ENCODE measurements at regions not wholly inside any gene's neighbourhood (a gene's known extent, or its start where the extent isn't known, plus 50 kb on each side); places are given as distances from the start of the nearest gene placed in this dataset.

DNA sequence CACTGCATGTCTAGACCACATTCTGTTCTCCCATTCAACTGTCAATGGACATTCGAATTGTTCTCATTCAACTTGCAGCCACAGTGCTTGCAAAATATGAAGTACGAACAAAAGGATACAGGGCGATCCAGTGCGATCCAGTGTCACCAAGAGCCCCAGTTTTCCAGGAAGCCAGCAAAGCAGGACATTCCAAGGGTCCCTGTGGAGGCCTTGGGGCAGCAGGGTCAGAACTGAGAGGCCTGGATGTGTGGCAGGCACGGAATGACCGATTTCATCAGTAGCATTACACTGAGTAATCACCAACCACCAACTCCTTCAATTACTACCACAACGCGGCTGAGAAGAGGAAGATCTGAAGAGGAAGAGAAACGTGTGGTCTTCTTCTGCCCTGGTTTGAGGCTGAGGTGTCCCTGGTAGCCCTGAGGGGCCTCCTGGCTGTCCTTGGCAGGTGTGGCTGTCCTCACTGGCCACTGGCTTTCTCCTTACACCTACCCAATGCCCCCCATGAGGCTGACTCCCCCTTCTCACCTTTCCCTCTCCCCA is 172.7 kb upstream of the FHL2 start:
- no peak for DNase-seq (ENCODE audit: low read depth in 3 of 3)

DNA sequence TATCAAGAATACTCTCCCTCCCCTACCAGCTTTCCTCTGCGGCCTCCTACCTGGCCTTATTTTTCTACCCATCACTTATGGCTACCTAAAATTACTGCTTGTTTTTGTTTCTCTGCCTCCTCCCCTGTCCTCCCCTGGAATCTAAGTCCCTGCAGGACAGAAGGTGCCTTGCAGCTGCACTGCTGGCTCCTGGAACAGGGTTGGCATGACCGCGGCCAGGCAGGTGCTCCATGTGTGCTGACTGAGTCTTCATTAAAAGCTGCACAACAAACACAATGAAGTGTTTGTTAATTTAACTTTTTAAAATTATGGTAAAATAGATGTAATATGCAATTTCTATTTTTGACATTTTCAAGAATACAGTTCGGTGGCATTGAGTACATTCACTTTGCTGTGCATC is 171.9 kb upstream of the FHL2 start:
- no peak for DNase-seq (ENCODE audit: low read depth in 3 of 3)

DNA sequence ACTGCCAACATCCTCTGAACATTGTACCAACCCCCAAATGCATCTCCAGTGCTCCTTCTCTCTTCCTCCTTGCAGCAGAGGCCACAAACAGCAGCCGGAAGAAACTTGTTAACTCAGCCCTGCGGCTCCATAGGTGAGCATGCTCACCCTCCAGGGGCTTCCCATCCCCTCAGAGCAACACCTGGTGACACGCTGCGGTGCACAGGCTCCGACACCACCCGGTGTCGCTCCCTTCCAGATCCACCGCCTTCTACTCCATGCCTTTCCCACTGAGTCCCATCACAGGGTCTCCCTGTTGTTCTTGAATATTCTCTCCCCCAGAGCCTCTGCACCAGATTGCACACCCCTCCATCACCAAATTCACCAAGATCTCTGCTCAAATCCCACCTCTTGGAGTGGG is 171.5 kb upstream of the FHL2 start:
- DNase-seq (ENCODE audit: low read depth in 3 of 3), result no peak

DNA sequence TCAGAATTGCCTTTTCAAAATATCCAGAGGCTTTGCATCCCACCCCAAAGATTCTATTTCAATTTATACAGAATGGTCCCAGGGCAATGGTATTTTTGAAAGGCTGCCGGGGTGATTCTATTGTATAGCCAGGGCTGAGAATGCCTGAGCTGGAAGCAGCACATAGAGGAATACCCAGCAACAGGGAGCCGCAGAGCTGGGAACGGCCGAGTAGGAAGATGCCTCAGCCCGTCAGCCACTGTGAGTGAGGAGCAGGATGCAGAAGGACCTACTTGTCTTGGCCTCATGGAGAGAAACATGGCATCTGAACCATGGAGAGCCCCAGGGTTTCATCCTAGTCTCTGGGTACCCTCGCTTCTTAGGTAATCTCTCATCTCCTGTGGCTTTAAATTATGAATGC is 170.8 kb upstream of the FHL2 start:
- DNase-seq (ENCODE audit: low read depth in 3 of 3), result no peak

DNA sequence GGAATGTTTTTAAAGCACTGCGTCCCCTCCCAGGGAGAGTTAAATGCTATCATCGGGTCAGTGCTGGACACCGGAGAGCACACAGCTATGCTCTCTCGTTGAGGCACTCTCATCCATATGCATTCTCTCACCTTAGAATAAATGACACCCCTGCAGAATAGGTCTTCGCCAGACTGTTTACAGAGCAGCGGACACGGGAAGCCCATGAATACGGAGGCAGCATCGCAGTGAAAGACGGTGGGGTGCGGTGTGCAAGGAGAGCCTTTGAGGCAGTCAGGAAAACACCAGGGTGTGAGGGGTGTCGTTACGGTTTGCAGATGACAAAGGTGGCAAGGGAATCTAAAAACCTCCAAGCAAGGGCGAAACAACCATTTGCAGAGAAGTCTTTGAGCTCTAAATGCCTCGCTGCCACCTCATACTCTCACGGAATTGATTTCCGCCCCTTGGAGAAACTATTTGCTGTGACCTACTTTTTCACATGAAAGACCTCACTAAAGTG is 169.2 kb upstream of the FHL2 start:
- DNase-seq (ENCODE audit: low read depth in 3 of 3), result no peak

DNA sequence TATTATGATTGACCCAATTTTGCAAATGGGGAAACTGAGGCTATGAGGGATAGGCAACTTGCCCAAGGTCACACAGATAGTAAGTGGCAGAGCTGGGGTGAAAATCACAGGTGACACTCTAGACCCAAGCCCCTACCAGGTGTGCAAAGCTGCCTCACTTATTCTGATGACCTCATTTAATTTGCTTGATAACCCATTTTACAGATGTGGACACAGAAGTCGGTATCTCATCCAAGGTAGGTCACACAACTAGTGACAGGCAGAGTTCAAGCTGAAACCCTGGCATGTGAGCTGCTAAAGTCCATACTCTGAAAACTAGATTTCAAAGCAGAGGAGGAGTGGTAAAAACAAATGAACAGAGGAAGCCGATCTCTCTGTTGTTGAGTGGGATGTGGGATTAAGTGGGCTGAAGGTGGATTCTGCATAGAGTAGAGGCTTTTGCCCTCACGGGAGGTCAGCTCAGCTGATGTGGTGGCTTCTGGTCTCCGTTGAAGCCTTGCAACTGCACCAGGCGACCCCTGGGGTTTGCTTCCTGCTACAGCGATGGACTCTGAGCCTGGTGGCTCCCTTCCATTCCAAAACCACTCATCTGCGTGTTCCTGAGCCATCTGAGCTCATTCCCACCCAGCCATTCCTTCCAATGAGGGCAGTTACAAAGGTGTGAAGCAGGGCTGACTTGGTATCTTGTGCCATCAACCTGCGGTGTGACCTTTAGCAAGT is 164.3 kb upstream of the FHL2 start:
- no peak for DNase-seq (ENCODE audit: low read depth in 3 of 3)

DNA sequence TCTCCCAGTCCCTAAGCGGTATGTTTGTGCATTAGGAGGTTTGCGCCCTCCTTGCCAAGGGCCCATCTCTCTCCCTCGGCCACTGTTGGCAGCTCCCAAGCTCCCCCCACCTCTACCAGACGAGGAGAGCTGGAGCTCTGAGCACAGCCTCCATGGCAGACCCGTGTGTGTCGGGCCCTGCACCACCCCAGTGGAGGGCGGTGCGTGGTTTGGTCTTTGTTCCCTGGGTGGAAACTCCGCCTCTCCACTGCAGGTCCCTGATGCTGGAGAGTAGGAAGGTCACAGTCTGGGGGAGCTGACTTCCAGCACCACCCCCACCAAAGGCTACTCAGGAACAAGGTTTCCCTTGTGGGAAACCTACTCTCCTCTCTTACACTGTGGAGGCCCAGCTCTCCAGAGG is 162.6 kb upstream of the FHL2 start:
- DNase-seq (ENCODE audit: low read depth in 3 of 3), result no peak

DNA sequence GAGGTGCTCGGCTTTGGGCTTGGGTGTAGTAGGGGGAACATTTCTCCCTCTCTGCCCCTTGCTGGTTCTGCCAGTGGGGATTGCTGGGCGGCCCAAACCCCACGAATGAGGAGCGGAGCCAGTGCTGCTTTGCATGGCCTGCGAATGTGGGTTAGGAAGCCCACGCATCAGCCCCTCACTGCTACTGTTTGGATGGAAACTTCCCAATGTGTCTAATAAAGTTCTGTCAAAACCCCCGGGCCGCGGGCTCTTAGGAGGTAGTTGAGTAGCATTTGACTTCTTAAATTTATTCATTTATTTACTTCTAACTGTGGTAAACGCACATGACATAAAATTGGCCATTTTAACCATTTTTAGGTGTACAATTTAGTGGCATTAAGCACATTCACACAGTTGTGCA is 161.3 kb upstream of the FHL2 start:
- DNase-seq (ENCODE audit: low read depth in 3 of 3), result no peak

DNA sequence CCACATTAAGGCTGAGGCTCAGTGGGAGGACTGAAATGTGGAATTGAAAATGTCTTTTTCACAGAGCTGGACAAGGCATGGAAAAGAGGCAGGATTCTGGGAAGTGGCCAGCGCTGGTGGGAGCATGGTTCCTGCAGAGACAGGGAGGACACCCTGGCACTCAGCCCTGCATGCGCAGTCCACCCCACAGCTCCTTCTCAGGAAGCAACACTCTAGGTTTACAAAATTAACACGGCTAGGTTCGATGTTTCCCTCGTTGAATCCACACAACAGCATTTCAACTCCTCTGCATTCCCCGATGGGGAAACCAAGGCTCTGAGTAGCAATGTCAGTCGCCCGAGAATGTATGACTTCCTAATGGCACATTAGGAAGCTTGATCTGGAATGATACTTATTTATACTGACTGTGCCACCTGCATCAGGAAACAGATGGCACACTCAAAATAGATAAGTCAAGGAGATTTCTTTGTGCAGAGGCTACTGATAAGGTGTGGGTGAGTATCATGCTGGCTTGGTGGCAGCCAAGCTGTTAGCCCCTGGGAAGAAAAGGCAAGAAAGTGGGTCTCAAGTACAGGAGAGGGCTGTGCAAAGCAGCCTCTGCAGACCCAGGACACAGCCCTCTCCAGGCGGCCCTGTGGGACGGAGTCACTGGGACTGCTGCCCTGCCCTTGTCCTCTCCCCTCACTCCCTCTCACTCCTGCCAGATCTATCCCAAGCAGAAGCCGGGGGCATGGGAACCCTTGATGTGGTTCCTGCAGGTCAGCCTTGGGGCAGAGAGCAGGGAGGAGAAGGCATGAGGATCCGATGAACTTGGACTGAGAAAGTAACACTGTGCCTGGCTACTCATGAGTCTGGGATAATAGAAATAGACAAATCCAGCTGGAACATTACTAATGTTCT is 158.4 kb upstream of the FHL2 start:
- no peak for DNase-seq (ENCODE audit: low read depth in 3 of 3)

DNA sequence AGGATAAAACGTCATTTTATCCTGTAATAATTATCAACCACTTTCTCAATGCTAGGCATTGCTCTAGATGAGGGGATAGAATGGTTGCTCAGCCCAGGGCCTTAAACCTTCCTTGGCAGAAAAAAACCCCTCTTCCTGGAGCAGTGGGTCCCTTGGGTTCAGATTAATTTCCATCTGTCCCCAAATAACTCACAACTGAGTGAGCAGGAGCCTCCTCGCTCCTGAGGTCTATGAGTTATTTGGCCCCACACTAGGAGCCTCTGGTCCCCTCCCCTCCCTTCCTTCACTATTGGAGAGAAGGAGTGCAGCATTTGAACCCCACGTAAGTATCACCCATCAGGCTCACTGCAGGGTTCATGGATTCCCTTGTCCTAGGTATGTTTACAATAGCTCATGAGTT is 157.5 kb upstream of the FHL2 start:
- no peak for DNase-seq (ENCODE audit: low read depth in 3 of 3)

DNA sequence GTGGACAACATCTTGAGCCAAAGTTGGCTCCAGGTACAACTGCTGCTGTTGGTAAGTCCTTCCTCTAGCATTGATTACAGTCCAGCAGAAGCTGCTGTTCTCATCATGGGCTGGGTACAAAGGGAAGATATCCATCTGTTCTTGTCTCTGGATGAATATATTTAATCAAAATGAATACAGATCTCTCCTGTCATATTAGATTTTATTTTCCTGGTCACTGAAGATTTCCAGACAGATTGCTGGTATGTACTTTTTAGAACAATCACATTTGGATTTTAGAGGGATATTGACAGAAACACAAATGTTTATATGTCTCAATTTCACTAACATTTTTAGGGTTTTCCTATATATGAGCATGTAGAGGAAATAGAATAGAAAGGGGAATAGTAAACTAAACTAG is 155.4 kb upstream of the FHL2 start:
- DNase-seq (ENCODE audit: low read depth in 3 of 3), result no peak

DNA sequence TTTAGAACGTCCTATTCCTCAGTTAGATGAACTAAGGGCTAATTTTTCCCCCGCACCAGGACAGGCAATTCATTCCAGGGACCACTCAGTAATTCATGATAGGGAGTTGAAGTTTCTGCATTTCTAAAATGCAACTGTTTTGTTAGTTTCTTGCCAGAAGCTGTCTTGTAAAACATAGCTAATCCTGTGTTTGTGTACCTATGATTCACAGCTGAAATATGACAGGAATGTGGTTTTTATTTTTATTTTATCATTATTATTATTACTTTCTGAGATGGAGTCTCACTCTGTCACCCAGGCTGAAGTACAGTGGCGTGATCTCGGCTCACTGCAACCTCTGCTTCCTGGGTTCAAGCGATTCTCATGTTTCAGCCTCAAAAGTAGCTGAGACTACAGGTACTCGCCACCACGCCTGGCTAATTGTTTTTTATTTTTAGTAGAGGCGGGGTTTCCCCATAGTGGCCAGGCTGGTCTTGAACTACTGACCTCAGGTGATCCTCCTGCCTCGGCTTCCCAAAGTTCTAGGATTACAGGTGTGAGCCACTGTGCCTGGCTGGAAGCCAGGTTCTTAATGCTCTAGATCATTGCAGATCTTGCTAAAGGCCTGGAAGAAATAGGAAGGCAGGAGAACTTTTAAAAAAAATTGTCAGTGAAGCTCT is 154.8 kb upstream of the FHL2 start:
- DNase-seq (ENCODE audit: low read depth in 3 of 3), result no peak

DNA sequence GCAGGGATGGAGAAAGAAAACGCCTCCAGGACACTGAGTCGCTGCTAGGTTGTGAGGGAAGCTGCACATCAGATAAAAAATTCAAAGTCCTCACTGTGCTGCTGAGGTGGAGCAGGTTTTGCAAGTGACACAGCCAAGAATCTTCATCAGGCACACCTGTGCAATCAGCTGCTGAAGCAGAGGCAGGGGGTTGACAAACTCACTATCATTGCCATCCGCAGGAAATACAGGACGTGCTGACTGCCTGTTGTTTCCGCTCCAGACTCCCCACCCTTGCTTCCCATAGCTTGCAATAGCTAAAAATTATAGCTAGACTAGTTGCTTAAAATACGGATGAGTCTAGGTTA is 147.8 kb upstream of the FHL2 start:
- DNase-seq (ENCODE audit: low read depth in 3 of 3), result no peak

DNA sequence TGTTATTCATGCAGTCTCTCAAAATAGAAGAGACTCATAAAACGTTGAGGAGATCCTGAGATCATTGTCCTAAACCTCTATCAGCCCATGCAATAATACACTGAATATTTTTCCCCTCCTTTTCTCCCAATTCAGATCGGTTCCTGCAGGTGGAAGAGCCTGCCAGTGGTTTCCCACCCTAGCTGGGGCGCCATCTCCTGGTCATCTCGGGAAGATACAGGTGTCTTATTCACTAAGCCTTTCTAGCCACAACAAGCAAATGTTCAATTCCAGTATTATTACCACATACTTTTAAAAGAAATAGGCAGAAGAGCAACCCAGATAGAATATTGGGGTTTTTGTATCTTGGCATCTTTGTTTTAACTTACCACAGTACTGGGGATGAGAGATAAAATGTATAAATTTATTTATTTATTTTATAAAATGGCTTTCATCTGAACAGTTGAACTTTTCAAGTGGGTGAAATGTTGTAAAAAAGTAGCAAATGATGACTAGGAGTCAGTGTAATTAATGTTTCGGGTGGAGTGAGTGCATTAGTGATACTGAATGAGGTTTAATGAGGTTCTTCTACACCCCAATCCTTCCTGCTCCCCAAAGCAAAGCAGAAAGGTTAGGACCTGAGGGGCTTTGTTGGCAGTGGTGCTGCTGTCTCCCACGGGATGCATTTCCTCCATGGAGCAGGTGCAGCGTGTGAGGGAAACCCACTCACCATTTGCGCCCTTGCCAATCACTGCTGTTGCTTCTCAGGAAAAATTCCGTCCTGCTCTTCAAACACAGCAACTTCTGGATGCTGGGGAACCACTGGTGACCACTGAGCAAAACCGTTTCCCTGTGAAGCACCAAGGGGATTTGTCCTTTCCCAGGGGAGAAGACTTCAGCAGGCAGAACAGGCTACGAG is 147.1 kb upstream of the FHL2 start:
- DNase-seq (ENCODE audit: low read depth in 3 of 3), result peak; percentile 38 to 64 (median 51)

DNA sequence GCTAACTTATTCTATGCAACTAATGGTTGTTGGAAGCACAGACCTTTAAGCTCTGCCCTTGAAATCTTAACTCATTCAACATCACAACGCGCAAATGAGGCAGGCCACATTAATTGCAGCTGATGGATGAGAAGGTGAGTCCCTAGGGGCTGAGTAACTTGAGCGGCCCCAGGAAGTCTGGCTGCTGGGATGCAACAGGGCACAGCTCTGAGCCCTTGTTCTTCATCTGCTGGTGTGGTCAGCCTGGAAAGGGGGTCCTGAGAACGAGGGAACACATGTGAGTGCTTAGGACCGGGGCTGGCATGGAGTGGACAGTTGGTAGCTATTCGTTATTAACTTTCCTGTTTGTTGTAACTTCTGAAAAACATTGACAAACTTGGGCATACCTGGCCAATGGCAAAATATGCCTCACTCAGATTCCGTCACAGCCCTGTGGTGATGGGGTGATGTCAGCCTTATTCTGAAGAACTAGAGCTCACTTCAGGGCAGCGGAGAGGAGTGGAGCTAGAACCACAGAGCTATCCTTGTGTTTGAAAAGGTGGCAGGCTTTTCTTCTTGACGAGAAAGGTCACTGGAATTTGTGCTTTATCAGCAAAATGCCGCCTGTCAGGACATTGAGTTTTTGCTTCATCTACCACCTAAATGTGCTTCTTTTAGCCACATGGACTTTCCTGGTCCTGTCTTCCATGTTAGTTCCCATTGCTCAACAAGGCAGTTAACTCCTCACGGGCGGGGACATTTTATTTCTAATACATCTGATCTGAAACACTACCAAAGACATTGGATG is 145.9 kb upstream of the FHL2 start:
- DNase-seq (ENCODE audit: low read depth in 3 of 3), result no peak

DNA sequence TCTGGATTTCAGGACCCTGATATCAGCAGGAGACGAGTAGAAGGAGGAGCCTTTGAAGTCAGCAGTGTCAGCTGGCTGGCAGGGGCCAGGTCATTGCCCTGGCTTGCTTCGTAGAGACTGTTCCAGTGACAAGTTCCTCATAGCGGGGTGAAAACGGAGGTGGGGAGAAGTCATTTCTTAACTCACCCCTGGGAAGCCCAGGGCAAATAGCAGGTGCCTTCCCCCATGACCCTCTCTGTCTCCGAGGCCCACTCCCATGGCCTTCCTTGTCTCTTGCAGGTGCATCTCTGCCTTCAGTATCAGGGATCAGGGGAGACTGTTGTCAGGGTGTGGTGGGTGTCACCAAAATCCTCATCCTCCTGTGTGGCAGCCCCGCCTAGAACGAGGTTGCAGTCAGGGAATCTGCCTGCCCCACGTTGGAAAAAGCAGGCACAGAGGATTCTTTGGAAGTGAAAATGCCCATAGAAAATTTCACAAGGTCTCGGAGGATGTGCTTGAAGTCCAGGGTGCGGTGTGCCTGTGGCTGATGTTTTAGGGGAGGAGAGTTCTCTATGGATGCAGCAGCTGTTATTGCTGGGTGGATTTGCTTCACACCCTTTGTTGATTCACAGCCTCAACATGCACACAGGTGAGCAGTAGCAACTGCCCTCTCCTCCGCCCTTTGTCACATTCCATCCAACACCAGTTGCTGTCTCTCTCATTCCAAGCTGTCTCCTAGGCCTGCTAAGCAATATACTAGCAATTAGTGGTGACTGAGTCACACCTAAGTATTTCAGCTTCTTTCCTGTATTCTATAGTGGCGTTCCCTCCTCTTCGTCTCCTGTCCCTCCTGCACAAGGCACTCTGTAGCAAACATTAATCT is 142.6 kb upstream of the FHL2 start:
- no peak for DNase-seq (ENCODE audit: low read depth in 3 of 3)

DNA sequence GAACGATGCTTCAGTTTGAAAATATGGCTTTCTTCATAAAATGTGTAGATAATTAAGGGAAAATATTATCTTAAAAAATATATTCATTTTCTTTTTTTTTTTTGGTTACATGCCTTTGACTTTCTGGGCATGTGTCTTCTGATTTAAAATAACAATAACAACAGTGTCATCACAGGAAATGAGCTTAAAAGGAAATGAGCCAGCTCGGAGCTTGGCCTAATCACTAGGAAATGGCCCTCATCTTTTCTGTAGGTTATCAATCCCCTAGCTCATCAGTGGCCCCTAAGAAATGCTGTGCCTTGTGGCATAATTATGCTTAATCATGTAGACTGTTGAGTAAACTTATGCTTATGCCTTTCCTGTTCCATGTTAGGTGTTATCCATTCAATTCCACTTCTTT is 141.8 kb upstream of the FHL2 start:
- no peak for DNase-seq (ENCODE audit: low read depth in 3 of 3)

DNA sequence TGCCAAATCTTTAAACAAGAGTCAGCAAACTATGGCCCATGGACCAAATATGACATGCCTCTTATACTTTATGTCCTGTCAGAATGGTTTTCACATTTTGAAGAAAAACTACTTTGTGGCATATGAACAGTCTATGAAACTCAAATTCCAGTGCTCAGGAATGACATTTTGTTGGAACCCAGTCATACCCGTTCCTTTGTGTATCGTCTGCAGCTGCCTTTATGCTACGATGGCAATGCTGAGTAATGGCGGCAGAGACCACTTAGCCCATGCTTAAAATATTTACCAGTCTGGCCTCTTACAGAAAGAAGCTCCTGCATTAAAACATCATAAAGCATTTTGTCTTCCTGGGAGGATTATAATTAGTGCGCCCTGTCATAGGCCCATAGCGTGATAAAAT is 140.5 kb upstream of the FHL2 start:
- DNase-seq (ENCODE audit: low read depth in 3 of 3), result no peak

DNA sequence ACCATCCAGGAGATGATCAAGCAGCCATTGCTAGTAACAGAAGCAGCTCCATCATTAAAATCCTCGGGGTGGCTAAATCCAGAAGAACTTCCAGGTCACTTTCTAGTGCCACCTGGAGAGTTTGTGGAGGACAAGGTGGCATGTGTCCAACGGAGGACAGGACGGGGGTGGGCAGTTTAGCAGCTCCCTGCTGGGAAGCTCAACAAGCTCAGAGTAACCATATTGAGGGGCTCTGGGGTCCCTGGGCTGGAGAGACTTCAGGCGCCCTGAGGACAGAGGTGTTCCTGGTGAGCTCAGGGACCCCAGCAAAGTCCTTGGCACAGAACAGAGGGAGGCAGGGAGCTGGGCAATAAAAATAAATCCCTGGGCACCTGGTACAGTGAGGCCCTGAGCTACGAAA is 140.0 kb upstream of the FHL2 start:
- no peak for DNase-seq (ENCODE audit: low read depth in 3 of 3)

DNA sequence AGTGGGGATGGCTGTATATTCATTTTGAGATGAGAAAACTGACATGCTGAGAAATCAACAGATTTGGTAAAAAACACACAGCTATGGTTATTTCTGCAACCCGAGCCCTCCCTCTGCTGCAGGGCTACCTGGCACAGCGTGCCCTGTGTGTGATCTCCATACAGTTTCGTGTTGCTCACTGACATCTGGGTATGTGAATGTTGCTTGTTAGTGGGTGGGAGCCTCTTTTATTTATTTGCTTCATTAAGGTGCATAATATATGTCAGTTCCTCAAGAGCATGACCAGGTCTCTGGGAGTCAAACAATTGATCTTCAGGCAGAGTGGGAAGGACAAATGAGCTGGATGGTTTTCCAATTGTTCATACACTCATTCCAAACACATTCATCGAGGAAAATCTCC is 139.1 kb upstream of the FHL2 start:
- DNase-seq (ENCODE audit: low read depth in 3 of 3), result no peak

Measured in stimulated activated CD4-positive, alpha-beta T cell treated with anti-CD3 and anti-CD28 coated beads, TNF-alpha, amount 100 ng/mL, for 24 hours (primary cell).